HG03159 (cell line): ENCODE measurements at regions not wholly inside any gene's neighbourhood (a gene's known extent, or its start where the extent isn't known, plus 50 kb on each side); places are given as distances from the start of the nearest gene placed in this dataset.
"Not testable (repeated sequence)": the region's sequence is repeated elsewhere in the genome, so short reads cannot be mapped to it uniquely, and the experiment has no call there.

ENCODE experiments used
- ATAC-seq: cut with Tn5 transposase; IDR thresholded peaks from one replicate; pipeline ENCODE4 v1.9.1; 2021; ENCODE audit warnings: mild to moderate bottlenecking, moderate library complexity; ENCODE audit not compliant: unreplicated experiment

DNA sequence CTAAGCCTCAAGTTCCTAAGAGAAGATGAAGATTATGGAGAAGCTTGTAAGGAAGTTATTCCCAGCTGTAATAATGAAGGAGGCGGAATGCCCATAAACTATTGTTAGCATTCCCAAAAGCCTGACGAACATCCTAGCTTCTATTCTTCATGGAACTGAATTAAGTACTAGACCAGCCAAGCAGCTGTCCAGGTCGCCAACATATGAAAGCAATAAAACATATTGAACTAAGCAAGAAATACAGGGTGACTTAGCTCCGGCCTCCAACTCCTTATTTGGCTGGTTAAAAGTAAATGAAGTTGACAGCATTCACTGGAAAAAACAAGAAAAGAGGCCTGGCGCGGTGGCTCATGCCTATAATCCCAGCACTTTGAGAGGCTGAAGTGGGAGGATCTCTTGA lies 174.0 kb upstream of the TPM1 start:
- no peak for ATAC-seq

DNA sequence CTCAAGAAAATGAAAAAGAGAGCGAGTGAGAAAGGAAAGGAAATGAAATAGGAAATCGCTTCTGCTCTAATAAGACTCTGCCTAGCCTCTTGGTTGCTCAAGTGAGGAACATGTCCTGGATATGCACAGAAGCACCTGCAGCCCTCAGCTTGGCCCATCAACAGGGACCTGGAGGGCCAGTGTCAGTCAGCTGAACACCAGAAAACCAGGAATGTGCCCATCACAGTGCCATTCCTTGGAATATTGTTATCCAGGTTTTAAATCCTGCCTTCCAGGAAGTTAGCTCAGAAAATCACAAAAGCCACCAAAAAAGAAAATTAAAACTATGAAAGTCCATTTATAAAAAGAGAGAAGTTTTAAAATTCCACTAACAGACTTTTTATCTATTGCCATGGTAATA lies 173.4 kb upstream of the TPM1 start:
- no peak for ATAC-seq

DNA sequence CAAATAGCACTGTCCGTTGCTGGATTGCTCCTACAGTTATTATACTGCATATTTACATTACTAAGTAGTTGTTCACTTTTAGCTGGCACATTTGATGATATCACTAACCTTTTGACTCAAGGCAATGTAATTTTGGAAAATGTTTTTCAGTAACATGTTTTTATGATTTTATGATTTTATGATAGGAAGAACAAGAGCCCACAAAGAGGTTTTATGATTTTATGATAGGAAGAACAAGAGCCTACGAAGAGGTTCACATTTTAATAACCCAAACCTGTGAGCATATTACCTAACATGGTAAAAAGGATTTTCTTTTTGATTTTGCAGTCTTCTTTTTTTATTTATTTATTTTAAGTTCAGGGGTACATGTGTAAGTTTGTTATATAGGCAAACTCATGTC lies 172.3 kb upstream of the TPM1 start:
- no peak for ATAC-seq

DNA sequence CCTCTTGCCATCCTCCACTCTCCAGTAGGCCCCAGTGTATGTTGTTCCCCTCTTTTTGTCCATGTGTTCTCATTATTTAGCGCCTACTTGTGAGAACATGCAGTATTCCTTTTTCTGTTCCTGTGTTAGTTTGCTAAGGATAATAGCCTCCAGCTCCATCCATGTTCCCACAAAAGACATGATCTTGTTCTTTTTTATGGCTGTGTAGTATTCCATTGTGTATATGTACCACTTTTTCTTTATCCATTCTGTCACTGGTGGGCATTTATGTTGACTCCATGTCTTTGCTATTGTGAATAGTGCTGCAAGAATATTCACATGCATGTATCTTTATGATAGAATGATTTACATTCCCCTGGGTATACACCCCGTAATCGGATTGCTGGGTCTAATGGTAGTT lies 171.8 kb upstream of the TPM1 start:
- ATAC-seq, result not testable (repeated sequence)

DNA sequence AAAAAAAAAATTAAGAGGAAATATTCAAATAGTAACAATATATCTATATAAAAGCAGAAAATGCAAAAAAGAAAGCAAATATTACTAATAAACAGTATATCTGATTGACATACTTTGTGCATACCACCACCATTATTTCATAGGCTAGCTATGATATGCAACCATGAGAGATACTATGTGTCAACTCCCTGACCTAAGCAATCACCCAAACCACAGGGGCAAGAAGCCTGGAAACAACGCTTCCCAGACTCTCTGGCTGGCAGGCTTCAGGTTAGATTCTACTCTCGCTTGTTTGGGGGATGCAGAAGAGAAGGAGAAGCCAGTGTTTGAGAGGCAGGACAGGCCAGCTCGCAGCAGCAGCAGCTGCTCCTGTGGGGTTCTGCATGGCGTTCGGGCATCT lies 169.3 kb upstream of the TPM1 start:
- no peak for ATAC-seq

DNA sequence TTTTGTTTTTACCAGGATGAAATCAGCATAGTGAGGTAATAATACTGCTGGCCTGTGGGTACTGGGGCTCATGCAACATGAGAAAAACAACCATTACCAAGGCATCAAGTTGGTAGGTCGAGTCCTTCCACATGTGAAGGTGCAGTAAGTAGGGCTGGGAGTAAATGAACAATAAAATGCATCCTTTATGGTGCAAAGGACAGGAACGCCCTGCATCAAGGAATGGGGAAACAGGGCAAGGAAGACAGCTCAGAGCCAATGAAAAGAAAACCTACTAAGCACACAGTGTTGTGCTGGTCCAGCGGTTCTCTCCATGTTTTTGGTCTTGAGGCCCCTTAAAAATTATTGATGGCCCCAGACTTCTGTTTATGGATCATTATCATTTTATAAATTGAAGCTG lies 168.5 kb upstream of the TPM1 start:
- no peak for ATAC-seq

DNA sequence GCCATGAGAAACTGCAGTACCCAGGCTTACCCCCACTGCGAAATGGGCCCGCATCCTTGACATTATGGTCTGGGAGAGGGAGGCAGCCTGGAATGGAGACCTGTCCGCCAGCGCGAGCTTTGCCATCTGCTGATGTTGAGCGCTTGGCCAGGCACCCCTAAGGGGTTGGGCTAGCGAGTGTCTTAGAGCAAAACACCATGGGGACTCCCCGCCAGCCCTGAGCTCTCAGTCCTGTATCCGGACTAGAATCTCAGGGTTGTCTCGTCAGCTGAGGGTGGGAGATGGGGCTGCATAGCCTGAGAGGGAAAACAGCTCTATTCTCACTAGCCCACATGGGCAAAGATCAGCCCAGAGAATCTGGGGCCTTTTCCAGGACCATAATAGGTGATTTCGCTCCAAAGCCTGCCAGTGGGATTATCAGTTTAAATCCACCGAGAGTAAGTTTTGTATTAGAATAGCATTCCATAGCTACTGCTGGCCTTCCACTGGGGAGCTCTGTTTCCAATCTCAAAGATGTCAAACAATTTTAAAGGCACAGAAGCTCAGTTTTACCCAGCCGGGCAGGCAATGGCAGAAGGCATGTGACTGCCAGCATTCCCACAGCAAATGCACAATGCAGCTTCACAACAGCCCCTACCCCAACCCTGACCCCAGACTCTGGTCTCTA lies 167.5 kb upstream of the TPM1 start:
- ATAC-seq, result no peak

DNA sequence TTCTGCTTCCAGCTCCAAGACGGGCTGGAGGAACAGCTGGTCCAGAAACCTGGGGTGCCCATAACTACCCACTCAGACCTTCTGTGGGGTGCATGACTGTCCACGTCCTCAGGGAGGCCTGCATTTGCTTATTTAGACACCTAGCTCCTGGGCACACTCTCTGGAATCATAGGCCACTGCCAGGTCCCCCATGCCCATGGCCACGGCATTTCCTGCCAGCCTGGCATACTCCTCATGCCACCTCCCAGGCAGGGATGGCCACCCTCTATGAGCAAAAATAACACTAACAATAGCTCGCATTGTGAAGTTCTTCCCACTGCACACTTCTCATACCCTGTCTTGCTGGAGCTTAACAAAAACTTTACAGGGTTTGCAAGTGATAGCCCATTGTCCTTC lies 166.9 kb upstream of the TPM1 start:
- ATAC-seq, result no peak

DNA sequence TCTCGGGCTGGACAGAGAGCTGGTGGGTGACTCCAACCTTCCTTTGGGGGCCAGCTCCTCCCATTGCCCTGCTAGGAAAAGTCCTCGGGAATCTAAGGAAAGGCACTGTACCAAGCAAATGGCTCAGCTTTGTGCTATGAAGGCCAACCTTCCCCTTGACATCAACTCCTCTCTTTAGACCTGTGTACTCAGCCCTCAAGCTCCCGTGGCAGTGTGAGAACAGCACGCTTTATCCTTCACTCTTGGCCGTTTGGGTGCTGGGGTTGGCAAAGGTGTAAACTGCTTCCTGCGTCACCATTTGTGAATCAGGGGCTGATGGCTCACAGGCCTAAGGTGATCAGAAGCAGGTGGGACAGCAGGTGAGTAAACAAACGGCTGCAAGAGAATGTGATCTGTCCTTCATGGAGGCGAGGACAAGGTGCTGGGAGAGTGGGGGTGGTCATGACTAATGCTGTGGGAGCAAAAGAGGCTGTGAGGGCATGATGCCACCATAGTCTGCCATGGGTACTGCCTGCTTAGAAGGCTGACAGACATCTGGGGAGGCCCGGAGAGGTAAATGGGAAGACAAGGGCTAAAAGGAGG lies 165.2 kb upstream of the TPM1 start:
- ATAC-seq, result no peak

DNA sequence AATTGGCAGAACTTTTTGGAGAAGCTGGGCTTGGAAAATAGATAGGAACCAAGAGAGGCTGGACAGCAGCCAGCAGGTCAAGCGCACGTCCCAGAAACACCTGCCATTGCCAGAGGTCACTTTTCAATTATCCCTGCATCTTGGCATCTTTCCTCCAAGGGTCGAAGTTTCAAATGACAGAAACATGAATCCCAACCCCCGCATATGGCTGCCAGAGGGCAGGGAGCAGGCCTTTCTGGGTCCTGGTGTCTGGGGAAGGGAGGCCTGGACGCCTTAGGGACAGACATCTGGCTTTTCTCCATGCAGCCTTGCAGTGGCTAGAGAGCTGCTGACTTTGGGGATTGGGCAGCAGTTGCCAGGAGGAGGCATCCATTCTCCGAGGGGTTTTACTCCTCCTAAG lies 164.5 kb upstream of the TPM1 start:
- ATAC-seq, result no peak

DNA sequence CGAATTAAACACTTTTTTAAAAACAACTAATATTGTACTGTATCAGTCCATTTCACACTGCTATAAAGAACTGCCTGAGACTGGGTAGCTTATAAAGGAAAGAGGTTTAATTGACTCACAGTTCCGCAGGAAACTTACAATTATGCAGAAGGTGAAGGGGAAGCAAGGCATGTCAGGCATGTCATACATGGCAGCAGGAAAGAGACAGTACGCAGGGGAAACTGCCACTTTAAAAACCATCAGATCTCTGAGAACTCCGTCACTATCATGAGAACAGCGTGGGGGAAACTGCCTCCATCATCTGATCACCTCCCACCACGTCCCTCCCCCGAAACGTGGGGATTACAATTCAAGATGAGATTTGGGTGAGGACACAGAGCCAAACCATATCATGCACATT lies 162.8 kb upstream of the TPM1 start:
- no peak for ATAC-seq

DNA sequence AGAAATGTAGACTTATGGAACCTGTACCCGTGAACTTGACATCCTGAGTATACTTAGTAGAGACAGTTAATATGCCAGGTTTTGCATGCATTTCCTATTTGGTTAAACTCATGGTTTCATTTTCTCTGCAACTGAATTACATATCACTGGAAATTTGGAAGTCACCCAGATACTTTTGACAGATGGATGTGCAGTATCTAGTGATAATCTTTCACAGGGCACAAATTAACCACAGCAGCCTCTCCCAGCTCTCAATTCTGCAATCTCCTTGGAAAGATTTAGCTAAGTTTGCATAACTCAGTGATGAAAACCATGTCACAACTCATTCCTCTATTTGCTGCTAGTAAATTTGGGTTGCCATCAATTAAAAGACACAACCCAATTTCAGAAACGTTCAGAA lies 162.3 kb upstream of the TPM1 start:
- ATAC-seq, result no peak

DNA sequence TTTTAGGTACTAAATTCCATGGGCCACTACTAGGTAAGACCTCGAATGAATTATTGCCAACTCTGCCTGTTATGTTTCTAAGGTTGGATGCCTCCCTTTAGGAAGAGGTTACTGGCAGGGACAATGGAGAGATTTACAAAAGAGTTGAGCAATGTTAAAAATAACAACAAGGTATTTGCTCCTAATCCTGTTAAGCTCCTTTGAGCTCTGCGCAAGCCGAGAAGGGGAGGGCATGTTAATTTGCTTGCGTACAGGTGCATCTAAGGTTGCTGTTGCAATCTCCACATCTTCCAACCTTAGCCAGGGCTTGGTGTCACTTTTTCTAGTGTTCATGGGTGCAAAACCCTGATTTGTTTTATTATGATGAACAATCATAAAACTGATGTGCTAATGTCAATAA lies 161.5 kb upstream of the TPM1 start:
- ATAC-seq, result no peak

DNA sequence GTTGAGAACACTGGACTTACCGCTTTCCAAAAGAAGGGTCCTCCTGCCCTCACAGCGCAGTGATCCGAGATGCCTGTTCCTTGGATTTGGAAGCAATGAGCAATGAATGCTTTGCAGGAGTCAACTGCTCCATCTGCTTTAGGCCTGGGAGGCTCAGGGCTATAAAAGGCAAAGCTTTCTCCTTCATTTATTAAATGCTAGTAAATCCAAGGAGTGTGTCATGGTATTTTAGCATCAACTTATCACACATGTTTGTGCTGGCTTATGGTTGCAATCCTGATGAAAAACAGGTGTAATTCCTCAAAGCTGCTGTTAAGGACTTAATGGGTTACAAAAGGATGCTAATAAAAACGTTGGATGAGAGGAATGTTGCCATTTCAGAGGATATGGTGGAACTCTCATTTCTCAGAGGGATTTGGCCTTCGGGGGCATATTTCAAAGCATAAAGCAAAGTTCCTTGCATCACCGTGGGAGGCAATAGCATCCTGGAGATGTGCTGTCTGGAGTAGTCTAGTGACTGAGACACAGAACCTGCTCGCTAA lies 158.5 kb upstream of the TPM1 start:
- no peak for ATAC-seq

DNA sequence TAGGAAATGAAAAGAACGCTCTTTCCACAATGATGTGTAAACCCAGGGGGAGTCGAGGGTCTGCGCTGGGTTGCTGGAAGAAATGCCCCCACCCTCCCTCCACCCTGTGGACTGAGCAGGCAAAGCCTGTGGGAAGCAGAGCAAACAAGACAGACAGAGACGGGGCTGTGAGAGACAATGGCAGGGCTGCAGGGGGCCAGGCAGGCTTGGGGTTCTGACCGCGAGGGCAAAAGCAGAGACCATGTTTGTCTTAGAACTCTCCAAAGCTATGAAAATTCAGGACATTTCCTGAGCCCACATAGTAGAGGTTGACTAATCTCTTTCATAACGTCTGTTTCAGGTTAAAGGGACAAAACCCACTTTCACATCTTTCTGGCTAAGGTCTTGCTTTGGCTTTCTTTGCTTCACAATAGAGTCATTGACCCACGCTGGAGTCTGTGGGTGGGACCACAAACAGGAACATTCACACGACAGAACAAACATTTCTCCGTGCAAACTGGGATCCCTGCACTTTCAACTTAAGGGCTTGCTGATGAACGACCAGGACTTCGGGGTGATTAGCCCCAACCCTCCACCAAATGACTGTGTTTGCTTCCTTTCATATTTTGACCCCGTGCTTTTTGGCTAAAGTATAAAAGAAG lies 156.0 kb upstream of the TPM1 start:
- ATAC-seq, result no peak

DNA sequence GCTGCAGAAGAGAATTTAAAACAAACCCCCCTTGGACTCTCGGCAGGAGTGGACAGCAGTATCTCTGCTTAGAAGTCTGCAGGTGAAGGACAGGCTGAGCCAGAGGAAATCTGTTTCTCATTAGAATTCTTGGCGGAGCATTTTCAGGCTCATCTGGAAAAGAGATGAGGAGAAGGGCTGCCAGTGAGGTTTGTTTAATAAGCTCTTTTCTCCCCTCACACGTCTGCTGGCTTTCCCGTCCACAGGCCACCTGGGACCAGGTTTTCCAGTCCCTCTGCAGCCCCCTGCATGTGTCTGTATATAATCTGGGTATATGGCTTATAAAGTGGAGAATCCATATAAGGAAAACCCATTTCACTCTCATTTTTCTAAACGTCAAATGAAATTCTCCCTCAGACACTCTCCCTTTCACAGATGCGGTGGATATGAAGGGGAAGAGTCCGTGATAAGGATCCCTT lies 155.4 kb upstream of the TPM1 start:
- ATAC-seq, result no peak

DNA sequence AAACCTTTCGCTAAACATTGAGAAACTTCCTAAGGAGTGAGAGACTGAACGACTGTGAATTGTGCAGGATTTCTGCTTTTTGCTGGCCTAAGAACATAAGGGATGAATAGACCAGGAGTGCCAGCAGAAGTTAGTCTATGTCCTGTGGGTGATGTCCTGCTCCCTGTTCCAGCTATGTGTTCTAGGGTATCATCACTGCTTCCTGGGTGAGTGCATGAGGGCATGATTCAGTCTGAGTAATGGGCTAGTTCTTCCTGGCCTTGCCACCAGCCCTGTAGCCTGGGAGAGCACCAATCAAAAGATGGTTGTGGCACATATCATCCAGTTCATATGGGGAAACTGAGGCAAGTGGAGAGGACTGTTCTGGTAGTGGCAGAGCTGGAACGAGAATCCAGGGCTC lies 153.9 kb upstream of the TPM1 start:
- no peak for ATAC-seq

DNA sequence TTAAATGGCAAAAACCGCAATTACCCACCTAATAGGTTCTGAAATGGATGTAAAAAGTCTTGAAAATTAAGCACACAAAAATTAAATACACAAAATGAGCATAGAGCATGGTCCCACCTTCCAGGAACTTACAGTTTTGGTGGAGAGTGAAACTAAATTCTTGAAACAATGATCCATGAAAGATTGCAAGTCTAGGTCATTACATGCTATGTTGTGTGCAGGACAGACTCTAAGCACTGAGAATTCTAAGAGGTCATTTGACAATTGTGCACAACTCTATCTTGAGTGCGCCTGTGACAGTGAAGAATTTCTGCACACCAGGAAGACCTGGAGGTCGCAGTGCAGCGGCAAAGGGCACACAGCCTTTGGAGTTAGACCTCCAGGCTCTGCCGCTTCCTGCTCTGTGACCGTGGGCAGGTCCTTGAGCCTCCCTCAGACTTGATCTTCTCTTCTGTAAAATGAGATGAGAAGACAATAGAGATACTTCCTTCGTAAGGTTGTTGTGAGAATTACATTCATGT lies 153.3 kb upstream of the TPM1 start:
- no peak for ATAC-seq

DNA sequence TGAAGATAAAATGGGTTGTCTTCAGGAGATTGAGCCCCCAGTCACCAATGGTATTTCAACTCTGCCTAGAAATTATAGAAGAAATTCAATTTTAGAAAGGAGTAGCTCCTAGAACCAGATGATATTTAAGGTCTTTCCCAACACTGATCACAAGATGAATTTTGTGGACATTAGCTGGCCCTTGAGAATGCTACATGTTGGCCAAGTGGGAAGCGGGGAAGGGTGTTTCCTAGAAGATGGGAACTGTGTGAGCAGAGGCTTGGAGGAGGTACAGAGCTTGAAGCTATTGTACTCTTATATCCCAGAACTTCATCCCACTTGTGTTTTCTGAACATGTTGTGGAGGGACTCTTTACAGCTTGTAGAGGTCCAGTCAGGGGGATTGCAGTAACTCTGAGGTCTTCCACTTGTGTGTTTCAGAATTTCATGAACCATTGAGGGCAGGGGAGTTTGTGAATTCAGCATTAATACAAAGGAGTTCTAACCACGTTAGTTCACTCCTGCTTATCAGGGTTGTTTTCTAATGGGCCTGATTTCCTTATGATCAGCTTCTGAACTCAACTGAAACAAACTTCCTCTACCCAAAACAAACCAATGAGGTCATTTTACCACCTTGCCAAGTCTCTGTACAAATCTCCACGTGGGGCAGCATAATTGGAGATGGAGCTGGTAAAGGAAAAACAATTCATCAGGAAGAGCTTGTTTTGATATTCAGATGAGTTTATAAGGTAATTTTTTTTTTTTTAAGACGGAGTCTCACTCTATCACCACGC lies 152.6 kb upstream of the TPM1 start:
- no peak for ATAC-seq

DNA sequence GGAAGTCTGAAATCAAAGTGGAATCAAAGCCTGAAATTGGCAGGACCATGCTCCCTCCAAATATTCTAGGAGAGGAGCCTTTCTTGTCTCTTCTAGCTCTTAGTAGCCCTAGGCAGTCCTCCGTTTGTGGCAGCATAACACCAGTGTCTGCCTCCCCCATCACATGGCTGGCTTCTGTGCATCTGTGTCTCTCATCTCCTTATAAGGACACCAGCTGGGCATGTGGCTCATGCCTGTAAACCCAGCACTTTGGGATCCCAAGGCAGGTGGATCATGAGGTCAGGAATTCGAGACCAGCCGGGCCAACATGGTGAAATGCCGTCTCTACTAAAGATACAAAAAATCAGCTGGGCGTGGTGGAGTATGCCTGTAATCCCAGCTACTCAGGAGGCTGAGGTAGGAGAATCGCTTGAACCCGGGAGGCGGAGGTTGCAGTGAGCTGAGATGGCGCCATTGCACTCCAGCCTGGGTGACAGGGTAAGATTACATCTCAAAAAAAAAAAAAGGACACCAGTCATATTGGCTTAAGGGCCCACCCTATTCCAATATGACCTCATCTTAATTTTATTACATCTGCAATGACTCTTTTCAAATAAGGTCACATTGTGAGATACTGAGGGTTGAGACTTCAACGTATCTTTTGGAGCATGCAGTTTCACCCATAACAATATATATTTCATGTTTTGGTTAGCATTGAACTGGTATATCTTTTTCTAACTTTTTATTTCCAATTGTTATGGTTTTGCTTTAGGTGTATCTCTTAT lies 148.0 kb upstream of the TPM1 start:
- ATAC-seq, result no peak
